ENCODE measurements at regions not wholly inside any gene's neighbourhood (a gene's known extent, or its start where the extent isn't known, plus 50 kb on each side); places are given as distances from the start of the nearest gene placed in this dataset.

GRCh38 chr6:40955178-40955545 lies 83.9 kb downstream of the UNC5CL start:
- TF ChIP-seq CTCF (conservative IDR thresholded peaks at IDR 0.05; ENCODE audit: low read depth, low read length): no peak
- no peak for TF ChIP-seq EZH2 (IDR thresholded peaks at IDR 0.05; ENCODE audit: borderline replicate concordance, low read depth, low read length, poor library complexity, severe bottlenecking)
